ENCODE measurements at regions not wholly inside any gene's neighbourhood (a gene's known extent, or its start where the extent isn't known, plus 50 kb on each side); places are given as distances from the start of the nearest gene placed in this dataset.

- Histone ChIP-seq H3K4me3 (no peak overlapping the region), H3K4me1 (peaks cover 0 to 6% (median 0%) of the 10 kb centered on the region in 6 donors), H3K27me3 (replicated peaks in 1 of 7) (no peaks in the 10 kb centered on the region), H3K36me3 (no peaks in the 10 kb centered on the region), H3K27ac (no peak overlapping the region), H3K9me3 (peaks cover 0 to 9% (median 5%) of the 10 kb centered on the region in 8 donors)
- no peak for DNase-seq
- intact Hi-C loops (cut with DNase I; ENCODE audit: low total_unique reads): no loop called here
- WGBS, 5 donors: 85 to 96% (median 90%) methylated on average over 4 of the region's 4 CpGs
- TF ChIP-seq CTCF (IDR thresholded peaks at IDR 0.05 in 8 of 11, conservative IDR thresholded peaks at IDR 0.05 in 3 of 11): no peak
- no peak for TF ChIP-seq POLR2A (IDR thresholded peaks at IDR 0.05)
- no peak for TF ChIP-seq POLR2AphosphoS5 (IDR thresholded peaks at IDR 0.05)
Observed at GRCh38 chr5:58069846-58070245, 390.0 kb downstream of the PLK2 start.

DNA sequence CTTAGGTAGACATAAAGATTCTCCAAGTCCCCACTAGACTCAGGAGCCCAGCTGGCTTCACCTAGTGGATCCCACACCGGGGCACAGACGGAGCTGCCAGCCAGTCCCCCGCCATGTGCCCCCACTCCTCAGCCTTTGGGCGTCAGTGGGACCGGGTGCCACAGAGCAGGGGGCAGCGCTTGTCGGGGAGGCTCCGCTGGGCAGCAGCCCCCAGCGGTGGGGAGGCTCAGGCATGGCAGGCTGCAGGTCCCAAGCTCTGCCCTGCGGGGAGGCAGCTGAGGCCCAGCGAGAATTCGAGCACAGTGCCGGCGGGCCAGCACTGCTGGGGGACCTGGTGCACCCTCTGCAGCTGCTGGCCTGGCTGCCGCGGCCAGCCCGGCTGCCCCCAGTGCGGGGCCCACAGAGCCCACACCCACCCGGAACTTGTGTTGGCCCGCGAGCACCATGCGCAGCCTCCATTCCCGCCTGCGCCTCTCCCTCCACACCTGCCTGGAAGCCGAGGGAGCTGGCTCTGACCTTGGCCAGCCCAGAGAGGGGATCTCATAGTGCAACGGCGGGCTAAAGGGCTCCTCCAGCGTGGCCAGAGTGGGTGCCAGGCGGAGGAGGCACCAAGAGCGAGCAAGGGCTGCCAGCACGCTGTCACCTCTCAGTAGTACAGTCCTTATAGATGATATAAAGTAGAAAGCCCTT lies 390.7 kb downstream of the PLK2 start:
- no peak for DNase-seq
- WGBS, 5 donors: 83 to 95% (median 93%) methylated on average over 10 to 31 of the region's 31 CpGs
- Histone ChIP-seq H3K27me3 (replicated peaks in 1 of 7) (no peaks in the 10 kb centered on the region), H3K4me3 (no peak overlapping the region), H3K36me3 (no peaks in the 10 kb centered on the region), H3K27ac (no peak overlapping the region), H3K4me1 (peaks cover 0 to 6% (median 0%) of the 10 kb centered on the region in 6 donors), H3K9me3 (peaks cover 0 to 9% (median 5%) of the 10 kb centered on the region in 8 donors)
- intact Hi-C loops (cut with DNase I; ENCODE audit: low total_unique reads): no loop called here
- no peak for TF ChIP-seq CTCF (IDR thresholded peaks at IDR 0.05 in 8 of 11, conservative IDR thresholded peaks at IDR 0.05 in 3 of 11)
- TF ChIP-seq POLR2A (IDR thresholded peaks at IDR 0.05): no peak
- no peak for TF ChIP-seq POLR2AphosphoS5 (IDR thresholded peaks at IDR 0.05)

DNA sequence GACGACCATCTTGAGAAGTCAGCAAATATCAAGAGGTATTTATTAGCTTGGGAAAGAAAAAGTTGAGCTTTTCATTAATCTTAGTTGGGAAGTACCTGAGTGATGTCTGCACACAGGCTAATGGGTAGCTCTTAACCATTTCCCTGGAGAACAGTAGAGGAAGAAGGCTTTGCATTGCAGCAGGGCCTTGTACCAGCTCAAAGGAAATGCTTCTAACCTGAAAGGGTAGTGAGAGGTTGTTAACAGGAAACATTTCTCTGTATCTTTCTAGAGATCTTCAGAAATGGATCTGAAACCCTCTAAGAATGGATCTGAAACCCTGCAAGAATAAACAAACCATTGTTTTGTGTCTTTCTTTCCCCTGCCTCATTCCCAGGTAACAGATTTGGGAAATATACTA lies 393.3 kb downstream of the PLK2 start:
- intact Hi-C loops (cut with DNase I; ENCODE audit: low total_unique reads): no loop called here
- Histone ChIP-seq H3K27me3 (replicated peaks in 1 of 7) (no peaks in the 10 kb centered on the region), H3K9me3 (peaks cover 0 to 9% (median 5%) of the 10 kb centered on the region in 8 donors), H3K36me3 (no peaks in the 10 kb centered on the region), H3K27ac (no peak overlapping the region), H3K4me3 (no peak overlapping the region), H3K4me1 (no peaks in the 10 kb centered on the region)
- no peak for DNase-seq
- TF ChIP-seq CTCF (IDR thresholded peaks at IDR 0.05 in 8 of 11, conservative IDR thresholded peaks at IDR 0.05 in 3 of 11) (no peak), POLR2AphosphoS5 (IDR thresholded peaks at IDR 0.05) (no peak)
- 71 to 90% (median 85%) methylated on average over 1 of the region's 1 CpG for WGBS, 5 donors

DNA sequence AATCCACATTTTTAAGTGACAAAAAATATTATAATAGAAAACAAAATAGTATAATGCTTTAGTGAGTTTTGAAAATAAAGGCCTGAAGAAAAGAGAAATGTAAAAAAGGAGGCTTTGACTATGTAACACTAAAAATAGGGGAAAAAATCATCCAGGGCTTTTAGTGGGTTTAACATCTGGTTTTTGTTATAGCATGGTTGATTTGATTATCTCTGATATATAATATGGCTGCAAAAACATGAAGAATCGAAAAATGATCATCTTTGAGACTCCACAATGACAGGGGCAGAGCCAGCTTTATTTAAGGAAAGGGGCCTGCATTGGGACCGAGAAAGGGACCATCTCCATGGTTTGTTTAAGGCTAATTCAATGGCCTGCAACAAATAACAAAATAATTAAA lies 393.8 kb downstream of the PLK2 start:
- 72 to 89% (median 80%) methylated on average over 2 of the region's 2 CpGs for WGBS, 5 donors
- Histone ChIP-seq H3K36me3 (no peaks in the 10 kb centered on the region), H3K4me1 (no peaks in the 10 kb centered on the region), H3K4me3 (no peak overlapping the region), H3K27me3 (replicated peaks in 1 of 7) (no peaks in the 10 kb centered on the region), H3K9me3 (peaks cover 0 to 9% (median 5%) of the 10 kb centered on the region in 8 donors), H3K27ac (no peak overlapping the region)
- DNase-seq: no peak
- intact Hi-C loops (cut with DNase I; ENCODE audit: low total_unique reads): no loop called here
- TF ChIP-seq POLR2AphosphoS5 (IDR thresholded peaks at IDR 0.05): no peak
- TF ChIP-seq POLR2A (IDR thresholded peaks at IDR 0.05): no peak
- TF ChIP-seq CTCF (IDR thresholded peaks at IDR 0.05 in 8 of 11, conservative IDR thresholded peaks at IDR 0.05 in 3 of 11): no peak

Measured in spleen (tissue), 11 donors.